ENCODE measurements at regions not wholly inside any gene's neighbourhood (a gene's known extent, or its start where the extent isn't known, plus 50 kb on each side); places are given as distances from the start of the nearest gene placed in this dataset.
"Not testable (repeated sequence)": the region's sequence is repeated elsewhere in the genome, so short reads cannot be mapped to it uniquely, and the experiment has no call there.

DNA sequence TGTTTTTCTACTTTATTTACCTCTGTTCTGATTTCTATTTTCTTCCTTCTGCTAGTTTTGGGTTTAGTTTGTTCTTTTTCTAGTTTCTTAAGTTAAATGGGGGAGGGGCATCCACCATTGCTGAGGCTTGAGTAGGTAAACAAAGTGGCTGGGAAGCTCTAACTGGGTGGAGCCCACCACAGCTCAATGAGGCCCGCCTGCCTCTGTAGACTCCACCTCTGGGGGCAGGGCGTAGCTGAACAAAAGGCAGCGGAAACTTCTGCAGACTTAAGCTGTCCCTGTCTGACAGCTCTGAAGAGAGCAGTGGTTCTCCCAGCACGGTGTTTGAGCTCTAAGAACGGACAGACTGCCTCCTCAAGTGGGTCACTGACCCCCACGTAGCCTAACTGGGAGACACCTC, 316.7 kb downstream of the RPLP1 start:
- TF ChIP-seq, protein P1, sequence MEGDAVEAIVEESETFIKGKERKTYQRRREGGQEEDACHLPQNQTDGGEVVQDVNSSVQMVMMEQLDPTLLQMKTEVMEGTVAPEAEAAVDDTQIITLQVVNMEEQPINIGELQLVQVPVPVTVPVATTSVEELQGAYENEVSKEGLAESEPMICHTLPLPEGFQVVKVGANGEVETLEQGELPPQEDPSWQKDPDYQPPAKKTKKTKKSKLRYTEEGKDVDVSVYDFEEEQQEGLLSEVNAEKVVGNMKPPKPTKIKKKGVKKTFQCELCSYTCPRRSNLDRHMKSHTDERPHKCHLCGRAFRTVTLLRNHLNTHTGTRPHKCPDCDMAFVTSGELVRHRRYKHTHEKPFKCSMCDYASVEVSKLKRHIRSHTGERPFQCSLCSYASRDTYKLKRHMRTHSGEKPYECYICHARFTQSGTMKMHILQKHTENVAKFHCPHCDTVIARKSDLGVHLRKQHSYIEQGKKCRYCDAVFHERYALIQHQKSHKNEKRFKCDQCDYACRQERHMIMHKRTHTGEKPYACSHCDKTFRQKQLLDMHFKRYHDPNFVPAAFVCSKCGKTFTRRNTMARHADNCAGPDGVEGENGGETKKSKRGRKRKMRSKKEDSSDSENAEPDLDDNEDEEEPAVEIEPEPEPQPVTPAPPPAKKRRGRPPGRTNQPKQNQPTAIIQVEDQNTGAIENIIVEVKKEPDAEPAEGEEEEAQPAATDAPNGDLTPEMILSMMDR (optimal IDR thresholded peaks at IDR 0.05 in 1 of 3, IDR thresholded peaks at IDR 0.05 in 1 of 3, conservative IDR thresholded peaks at IDR 0.05 in 1 of 3; ENCODE audit: extremely low read depth in 1 of 3, insufficient read depth in 2 of 3, low read length in 3 of 3), result not testable (repeated sequence)
- not testable (repeated sequence) for TF ChIP-seq EZH2 (IDR thresholded peaks at IDR 0.05; ENCODE audit: low read length)

Measured in keratinocyte (primary cell).